CD4-positive, alpha-beta T cell treated with Interleukin-12 subunit alpha and Interleukin-12 subunit beta, for 1 hour (primary cell): ENCODE measurements at regions not wholly inside any gene's neighbourhood (a gene's known extent, or its start where the extent isn't known, plus 50 kb on each side); places are given as distances from the start of the nearest gene placed in this dataset.
"Not testable (repeated sequence)": the region's sequence is repeated elsewhere in the genome, so short reads cannot be mapped to it uniquely, and the experiment has no call there.

Source experiments
- DNase-seq: peaks from one replicate; pipeline ENCODE4 v3.0.0-alpha.2; 2020

GRCh38 chr1:173257805-173258204 lies 50.7 kb upstream of the TNFSF4 start:
- no peak for DNase-seq

GRCh38 chr1:173258479-173259264 lies 51.5 kb upstream of the TNFSF4 start:
- no peak for DNase-seq

- DNase-seq = not testable (repeated sequence)
Observed at GRCh38 chr1:173260329-173260728, 53.2 kb upstream of the TNFSF4 start.

- no peak for DNase-seq
Observed at GRCh38 chr1:173266841-173267240, 59.7 kb upstream of the TNFSF4 start.

GRCh38 chr1:173267453-173267945 lies 60.4 kb upstream of the TNFSF4 start:
- DNase-seq = no peak

GRCh38 chr1:173268261-173268660 lies 61.1 kb upstream of the TNFSF4 start:
- DNase-seq = no peak

- no peak for DNase-seq
Observed at GRCh38 chr1:173268786-173269277, 61.7 kb upstream of the TNFSF4 start.

GRCh38 chr1:173269490-173270230 lies 62.5 kb upstream of the TNFSF4 start:
- DNase-seq = no peak

- no peak for DNase-seq
Observed at GRCh38 chr1:173270243-173270642, 63.1 kb upstream of the TNFSF4 start.

- not testable (repeated sequence) for DNase-seq
Observed at GRCh38 chr1:173271021-173271420, 63.9 kb upstream of the TNFSF4 start.

- no peak for DNase-seq
Observed at GRCh38 chr1:173275496-173275895, 68.4 kb upstream of the TNFSF4 start.

GRCh38 chr1:173276922-173277800 lies 70.0 kb upstream of the TNFSF4 start:
- DNase-seq = no peak

- no peak for DNase-seq
Observed at GRCh38 chr1:173280899-173281660, 73.9 kb upstream of the TNFSF4 start.

- DNase-seq = no peak
Observed at GRCh38 chr1:173285048-173285447, 77.9 kb upstream of the TNFSF4 start.

- no peak for DNase-seq
Observed at GRCh38 chr1:173287785-173288184, 80.7 kb upstream of the TNFSF4 start.

- DNase-seq = no peak
Observed at GRCh38 chr1:173293756-173294155, 86.6 kb upstream of the TNFSF4 start.

- DNase-seq = no peak
Observed at GRCh38 chr1:173294843-173295242, 87.7 kb upstream of the TNFSF4 start.

GRCh38 chr1:173295391-173295790 lies 88.3 kb upstream of the TNFSF4 start:
- DNase-seq = no peak

GRCh38 chr1:173295995-173296394 lies 88.9 kb upstream of the TNFSF4 start:
- no peak for DNase-seq

- no peak for DNase-seq
Observed at GRCh38 chr1:173297798-173298391, 90.8 kb upstream of the TNFSF4 start.
